ENCODE measurements at regions not wholly inside any gene's neighbourhood (a gene's known extent, or its start where the extent isn't known, plus 50 kb on each side); places are given as distances from the start of the nearest gene placed in this dataset.

DNA sequence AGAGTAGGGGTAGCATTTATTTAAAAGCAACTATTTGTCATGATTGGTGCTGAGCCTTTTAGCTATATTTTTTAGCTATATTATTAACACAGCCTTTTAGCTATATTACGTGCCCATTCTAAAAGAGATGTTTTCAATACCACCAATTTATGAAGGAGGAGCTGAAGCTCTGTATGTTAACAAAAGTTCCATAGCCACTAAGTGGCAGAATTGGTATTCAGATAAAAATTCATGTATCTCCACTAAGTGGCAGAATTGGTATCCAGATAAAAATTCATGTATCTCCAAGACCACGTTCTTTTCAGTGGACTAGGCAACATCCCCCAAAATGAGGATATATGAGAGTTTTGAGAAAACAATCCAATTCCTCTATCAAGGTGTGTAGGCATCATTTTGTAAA is 268.6 kb downstream of the HGF start:
- TF ChIP-seq, protein P1, sequence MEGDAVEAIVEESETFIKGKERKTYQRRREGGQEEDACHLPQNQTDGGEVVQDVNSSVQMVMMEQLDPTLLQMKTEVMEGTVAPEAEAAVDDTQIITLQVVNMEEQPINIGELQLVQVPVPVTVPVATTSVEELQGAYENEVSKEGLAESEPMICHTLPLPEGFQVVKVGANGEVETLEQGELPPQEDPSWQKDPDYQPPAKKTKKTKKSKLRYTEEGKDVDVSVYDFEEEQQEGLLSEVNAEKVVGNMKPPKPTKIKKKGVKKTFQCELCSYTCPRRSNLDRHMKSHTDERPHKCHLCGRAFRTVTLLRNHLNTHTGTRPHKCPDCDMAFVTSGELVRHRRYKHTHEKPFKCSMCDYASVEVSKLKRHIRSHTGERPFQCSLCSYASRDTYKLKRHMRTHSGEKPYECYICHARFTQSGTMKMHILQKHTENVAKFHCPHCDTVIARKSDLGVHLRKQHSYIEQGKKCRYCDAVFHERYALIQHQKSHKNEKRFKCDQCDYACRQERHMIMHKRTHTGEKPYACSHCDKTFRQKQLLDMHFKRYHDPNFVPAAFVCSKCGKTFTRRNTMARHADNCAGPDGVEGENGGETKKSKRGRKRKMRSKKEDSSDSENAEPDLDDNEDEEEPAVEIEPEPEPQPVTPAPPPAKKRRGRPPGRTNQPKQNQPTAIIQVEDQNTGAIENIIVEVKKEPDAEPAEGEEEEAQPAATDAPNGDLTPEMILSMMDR (IDR thresholded peaks at IDR 0.05), result no peak
- Mint-ChIP-seq H3K36me3 (ENCODE audit: low read depth) (no peaks in the 10 kb centered on the region), H3K9me3 (no peaks in the 10 kb centered on the region), H3K27me3 (ENCODE audit: low read depth, poor library complexity) (no peaks in the 10 kb centered on the region), H3K4me3 (no peak overlapping the region), H3K27ac (no peak overlapping the region), H3K4me1 (peaks cover 8% of the 10 kb centered on the region)
- DNase-seq, result no peak

DNA sequence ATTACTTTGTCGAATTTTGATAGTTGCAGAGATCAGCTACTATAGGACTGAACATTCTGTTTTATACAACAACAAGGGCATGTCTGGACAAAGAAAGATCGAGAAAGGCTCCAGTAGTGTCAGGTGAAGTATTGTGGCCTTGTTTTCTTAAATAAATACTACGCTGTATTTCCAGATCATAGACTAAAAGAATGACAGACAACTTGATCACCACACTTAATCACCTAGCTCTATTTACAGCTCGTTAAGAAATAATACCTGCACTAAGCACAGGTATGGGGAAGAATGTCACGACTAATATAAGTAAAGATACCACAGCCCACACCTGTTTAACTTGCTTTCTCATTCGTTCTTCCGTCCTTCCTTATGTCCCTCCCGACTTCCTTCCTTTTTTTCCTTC is 269.2 kb downstream of the HGF start:
- no peak for DNase-seq
- H3K4me3 Mint-ChIP-seq, result no peak overlapping the region
- no peak overlapping the region for H3K27ac Mint-ChIP-seq
- no peaks in the 10 kb centered on the region for H3K9me3 Mint-ChIP-seq
- TF ChIP-seq, protein P1 (IDR thresholded peaks at IDR 0.05), result no peak
- no peaks in the 10 kb centered on the region for H3K36me3 Mint-ChIP-seq (ENCODE audit: low read depth)
- no peaks in the 10 kb centered on the region for H3K27me3 Mint-ChIP-seq (ENCODE audit: low read depth, poor library complexity)
- H3K4me1 Mint-ChIP-seq, result peaks cover 8% of the 10 kb centered on the region

DNA sequence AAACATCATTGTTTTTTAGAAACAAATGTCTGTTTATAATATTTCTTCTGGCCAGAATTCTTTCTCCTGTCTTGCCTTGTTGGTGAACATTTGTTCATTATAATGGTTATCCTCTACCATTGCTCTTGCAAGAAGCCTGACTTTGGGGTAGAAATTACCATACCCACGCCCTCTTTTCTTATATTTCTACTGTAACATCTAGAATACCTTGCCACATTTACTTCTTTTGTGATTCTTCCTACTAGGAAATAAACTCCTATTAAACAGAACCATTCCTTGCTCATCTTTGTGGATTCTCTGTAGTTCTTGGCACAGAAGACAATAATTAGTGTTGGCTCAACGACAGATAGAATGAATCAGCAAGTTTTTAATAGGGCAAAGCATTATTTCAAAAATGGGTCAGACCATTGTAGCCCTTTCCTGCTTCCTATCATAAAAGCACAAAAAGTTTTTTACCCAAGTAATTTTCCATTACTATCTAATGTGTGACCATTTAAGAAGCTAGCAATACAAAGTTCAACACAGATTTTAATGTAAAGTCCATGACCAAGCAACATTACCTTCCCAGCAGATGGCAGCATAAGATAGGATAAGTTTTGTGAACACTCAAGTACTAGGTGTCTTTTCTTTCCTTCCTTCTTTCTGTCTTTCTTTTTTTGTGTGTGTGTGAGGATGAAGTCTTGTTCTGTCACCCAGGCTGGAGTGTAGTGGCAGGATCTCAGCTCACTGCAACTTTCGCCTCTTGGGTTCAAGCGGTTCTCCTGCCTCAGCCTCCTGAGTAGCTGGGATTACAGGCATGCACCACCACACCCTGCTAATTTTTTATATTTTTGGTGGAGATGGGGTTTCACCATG is 270.4 kb downstream of the HGF start:
- TF ChIP-seq, protein P1 (IDR thresholded peaks at IDR 0.05), result peak; percentile 62
- H3K4me1 Mint-ChIP-seq, result peaks cover 8% of the 10 kb centered on the region
- H3K9me3 Mint-ChIP-seq, result no peaks in the 10 kb centered on the region
- no peak overlapping the region for H3K27ac Mint-ChIP-seq
- no peak overlapping the region for H3K4me3 Mint-ChIP-seq
- DNase-seq, result peak; percentile 17
- no peaks in the 10 kb centered on the region for H3K27me3 Mint-ChIP-seq (ENCODE audit: low read depth, poor library complexity)
- no peaks in the 10 kb centered on the region for H3K36me3 Mint-ChIP-seq (ENCODE audit: low read depth)

DNA sequence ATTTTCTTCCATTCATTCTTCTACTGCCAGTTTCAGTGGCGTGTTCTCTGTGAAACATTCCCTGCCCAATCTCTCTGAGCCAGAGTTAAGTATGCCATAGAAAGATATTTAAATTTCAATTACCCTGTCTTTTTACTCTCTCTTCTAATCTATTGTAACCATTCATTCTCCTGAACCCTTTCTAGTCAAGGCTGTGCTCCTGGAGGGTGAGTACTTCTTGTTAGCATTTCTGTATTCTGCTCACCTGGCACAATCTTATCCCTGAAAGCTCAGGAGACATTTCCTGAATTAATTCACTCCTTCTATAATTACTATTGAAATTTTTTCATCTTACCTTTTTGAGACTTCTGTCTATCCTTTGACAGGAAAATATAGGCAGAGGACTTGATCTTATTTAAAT is 271.7 kb downstream of the HGF start:
- DNase-seq, result no peak
- TF ChIP-seq, protein P1 (IDR thresholded peaks at IDR 0.05), result no peak
- no peak overlapping the region for H3K27ac Mint-ChIP-seq
- no peaks in the 10 kb centered on the region for H3K9me3 Mint-ChIP-seq
- no peak overlapping the region for H3K4me3 Mint-ChIP-seq
- H3K27me3 Mint-ChIP-seq (ENCODE audit: low read depth, poor library complexity), result no peaks in the 10 kb centered on the region
- no peaks in the 10 kb centered on the region for H3K36me3 Mint-ChIP-seq (ENCODE audit: low read depth)
- H3K4me1 Mint-ChIP-seq, result peaks cover 8% of the 10 kb centered on the region

DNA sequence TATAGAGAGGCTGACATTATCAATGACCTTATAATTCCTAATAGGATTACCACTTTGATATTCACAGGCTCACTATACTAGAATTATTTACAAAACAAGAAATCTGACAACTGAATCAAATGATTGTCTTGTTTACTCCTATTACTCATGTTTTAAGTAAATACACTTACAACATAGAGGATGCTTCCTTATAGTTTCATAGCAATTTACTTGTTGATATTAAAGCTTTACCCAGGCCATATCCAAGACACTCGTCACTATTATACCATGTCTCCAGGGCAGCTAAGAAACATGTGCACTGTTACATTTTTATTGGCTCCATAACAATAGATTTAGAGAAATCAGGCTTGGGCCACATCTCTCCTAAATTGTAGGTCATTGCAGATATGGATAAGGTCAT is 276.9 kb downstream of the HGF start:
- TF ChIP-seq, protein P1 (IDR thresholded peaks at IDR 0.05), result no peak
- Mint-ChIP-seq H3K27me3 (ENCODE audit: low read depth, poor library complexity) (no peaks in the 10 kb centered on the region), H3K9me3 (no peaks in the 10 kb centered on the region), H3K4me3 (no peak overlapping the region), H3K27ac (no peak overlapping the region), H3K36me3 (ENCODE audit: low read depth) (no peaks in the 10 kb centered on the region), H3K4me1 (peaks cover 10% of the 10 kb centered on the region)
- no peak for DNase-seq

DNA sequence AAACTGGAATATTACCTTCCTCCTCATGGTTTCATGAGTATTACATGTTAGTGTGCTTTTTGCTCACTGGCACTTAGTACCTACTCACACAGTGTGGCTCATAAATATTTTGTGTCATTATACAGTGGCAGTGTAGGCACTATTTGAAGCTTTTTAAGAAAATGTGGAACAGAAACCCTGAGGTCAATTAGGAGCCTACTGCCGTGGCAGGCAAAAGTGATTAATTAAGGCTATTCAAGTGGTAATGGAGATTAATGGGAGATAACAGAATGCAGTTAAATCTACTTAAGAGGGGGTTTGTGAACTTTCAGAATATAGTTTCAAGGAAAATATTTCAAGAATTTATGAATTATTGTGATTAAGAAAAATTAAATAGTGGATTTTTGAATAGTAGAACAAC is 277.6 kb downstream of the HGF start:
- no peaks in the 10 kb centered on the region for H3K27me3 Mint-ChIP-seq (ENCODE audit: low read depth, poor library complexity)
- TF ChIP-seq, protein P1 (IDR thresholded peaks at IDR 0.05), result no peak
- H3K4me3 Mint-ChIP-seq, result no peak overlapping the region
- H3K36me3 Mint-ChIP-seq (ENCODE audit: low read depth), result no peaks in the 10 kb centered on the region
- no peaks in the 10 kb centered on the region for H3K9me3 Mint-ChIP-seq
- DNase-seq, result no peak
- H3K27ac Mint-ChIP-seq, result no peak overlapping the region
- H3K4me1 Mint-ChIP-seq, result peaks cover 10% of the 10 kb centered on the region

All from nephron progenitor cell (in vitro differentiated cells).